ENCODE measurements at regions not wholly inside any gene's neighbourhood (a gene's known extent, or its start where the extent isn't known, plus 50 kb on each side); places are given as distances from the start of the nearest gene placed in this dataset.
A peak's percentile ranks its signal among the peaks of the same experiment; 100 is the strongest.

DNA sequence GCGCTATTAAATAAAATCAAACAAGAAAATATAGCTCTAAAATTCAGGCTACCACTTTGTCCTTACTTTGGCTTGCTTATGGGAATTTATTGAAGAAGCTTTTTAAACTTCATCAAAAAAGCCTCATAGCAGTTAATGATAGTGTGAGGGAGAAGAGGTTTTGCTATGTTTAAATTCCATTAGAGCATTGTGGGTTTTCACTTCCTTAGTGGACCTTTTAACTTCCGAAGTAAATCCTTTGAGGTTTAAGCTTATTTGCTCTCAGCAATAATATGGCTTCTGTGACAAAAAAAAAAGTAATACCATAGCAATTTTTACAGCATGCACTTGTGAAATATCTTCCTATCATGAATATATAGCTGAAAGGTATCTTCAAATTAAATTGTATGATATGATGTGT lies 120.2 kb upstream of the NDST4 start:
- TF ChIP-seq EZH2 (IDR thresholded peaks at IDR 0.05; ENCODE audit: low read depth, unreplicated experiment) (no peak), POLR2AphosphoS5 (IDR thresholded peaks at IDR 0.05; ENCODE audit: low read depth) (no peak), ZNF114 (CRISPR knock-in tag; IDR thresholded peaks at IDR 0.05) (no peak)
- TF ChIP-seq, protein P1, sequence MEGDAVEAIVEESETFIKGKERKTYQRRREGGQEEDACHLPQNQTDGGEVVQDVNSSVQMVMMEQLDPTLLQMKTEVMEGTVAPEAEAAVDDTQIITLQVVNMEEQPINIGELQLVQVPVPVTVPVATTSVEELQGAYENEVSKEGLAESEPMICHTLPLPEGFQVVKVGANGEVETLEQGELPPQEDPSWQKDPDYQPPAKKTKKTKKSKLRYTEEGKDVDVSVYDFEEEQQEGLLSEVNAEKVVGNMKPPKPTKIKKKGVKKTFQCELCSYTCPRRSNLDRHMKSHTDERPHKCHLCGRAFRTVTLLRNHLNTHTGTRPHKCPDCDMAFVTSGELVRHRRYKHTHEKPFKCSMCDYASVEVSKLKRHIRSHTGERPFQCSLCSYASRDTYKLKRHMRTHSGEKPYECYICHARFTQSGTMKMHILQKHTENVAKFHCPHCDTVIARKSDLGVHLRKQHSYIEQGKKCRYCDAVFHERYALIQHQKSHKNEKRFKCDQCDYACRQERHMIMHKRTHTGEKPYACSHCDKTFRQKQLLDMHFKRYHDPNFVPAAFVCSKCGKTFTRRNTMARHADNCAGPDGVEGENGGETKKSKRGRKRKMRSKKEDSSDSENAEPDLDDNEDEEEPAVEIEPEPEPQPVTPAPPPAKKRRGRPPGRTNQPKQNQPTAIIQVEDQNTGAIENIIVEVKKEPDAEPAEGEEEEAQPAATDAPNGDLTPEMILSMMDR (conservative IDR thresholded peaks at IDR 0.05; ENCODE audit: low read depth in 2 of 2) = no peak
- ATAC-seq = no peak
- peak overlapping the region; percentile 97 for H3K27ac Mint-ChIP-seq
- Histone ChIP-seq H3K27ac (ENCODE audit: low read depth) (peak overlapping the region; percentile 60), H3F3A (replicated peaks; ENCODE audit: low read depth) (no peaks in the 10 kb centered on the region), H3K79me2 (replicated peaks; ENCODE audit: insufficient read depth) (no peaks in the 10 kb centered on the region), H3K27me3 (ENCODE audit: insufficient read depth) (no peaks in the 10 kb centered on the region), H3K4me2 (peak overlapping the region; percentile 10; the same call in 1 of the 2 replicates), H2AFZ (0 out of 2 replicates have a peak overlapping the region, but pooled peaks have one; percentile 3), H3K9me2 (ENCODE audit: insufficient read depth) (no peaks in the 10 kb centered on the region), H3K4me3 (no peak overlapping the region), H3K4me1 (ENCODE audit: insufficient read depth) (peaks cover 56% of the 10 kb centered on the region), H4K20me1 (replicated peaks; ENCODE audit: insufficient read depth) (no peaks in the 10 kb centered on the region), H3K36me3 (ENCODE audit: insufficient read depth) (no peaks in the 10 kb centered on the region)
- DNase-seq (ENCODE audit: low spot score) = no peak
- H3K9me3 Mint-ChIP-seq = no peaks in the 10 kb centered on the region
- no peak overlapping the region for H3K4me3 Mint-ChIP-seq
- H3K4me1 Mint-ChIP-seq = peaks cover 52% of the 10 kb centered on the region
- H3K36me3 Mint-ChIP-seq (ENCODE audit: low read depth) = no peaks in the 10 kb centered on the region
- peaks cover 3% of the 10 kb centered on the region for H3K27me3 Mint-ChIP-seq (ENCODE audit: insufficient read depth, low read depth, poor library complexity)

DNA sequence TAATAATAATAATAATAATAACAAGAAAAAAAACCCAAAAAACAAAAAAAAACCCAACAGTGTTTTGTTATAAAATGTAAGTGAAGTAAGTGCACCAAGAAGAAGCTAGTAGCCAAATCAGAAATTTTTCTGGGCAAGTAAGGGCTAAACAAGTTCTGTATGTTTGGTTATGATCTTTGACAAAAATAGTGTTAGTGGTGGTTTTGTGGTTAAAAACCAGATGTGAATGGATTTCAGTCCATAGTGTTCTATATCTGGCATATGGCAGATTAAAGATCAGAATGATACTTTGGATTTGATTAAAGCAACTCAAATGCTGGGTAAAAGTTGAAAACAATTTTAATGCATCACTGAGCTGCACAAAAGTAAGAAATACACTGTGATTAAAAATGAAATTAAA lies 116.5 kb upstream of the NDST4 start:
- H3K27ac ChIP-seq (ENCODE audit: low read depth) = no peak overlapping the region
- H3K79me2 ChIP-seq (replicated peaks; ENCODE audit: insufficient read depth) = no peaks in the 10 kb centered on the region
- H3K36me3 Mint-ChIP-seq (ENCODE audit: low read depth) = no peaks in the 10 kb centered on the region; the same call in 2 of the 3 replicates
- no peaks in the 10 kb centered on the region for H4K20me1 ChIP-seq (replicated peaks; ENCODE audit: insufficient read depth)
- no peak for ATAC-seq
- peaks cover 3% of the 10 kb centered on the region for H3K27me3 Mint-ChIP-seq (ENCODE audit: insufficient read depth, low read depth, poor library complexity)
- no peak overlapping the region for H2AFZ ChIP-seq
- no peak overlapping the region for H3K4me3 Mint-ChIP-seq
- no peaks in the 10 kb centered on the region for H3K36me3 ChIP-seq (ENCODE audit: insufficient read depth)
- no peak overlapping the region for H3K27ac Mint-ChIP-seq
- no peak overlapping the region for H3K4me2 ChIP-seq
- H3K9me3 Mint-ChIP-seq = no peaks in the 10 kb centered on the region
- H3F3A ChIP-seq (replicated peaks; ENCODE audit: low read depth) = no peaks in the 10 kb centered on the region
- TF ChIP-seq CREB1 (CRISPR knock-in tag; IDR thresholded peaks at IDR 0.05; ENCODE audit: low read depth) (no peak), JUNB (IDR thresholded peaks at IDR 0.05; ENCODE audit: unreplicated experiment) (no peak), ZNF114 (CRISPR knock-in tag; IDR thresholded peaks at IDR 0.05) (no peak), EZH2 (IDR thresholded peaks at IDR 0.05; ENCODE audit: low read depth, unreplicated experiment) (no peak), ZNF331 (CRISPR knock-in tag; IDR thresholded peaks at IDR 0.05; ENCODE audit: low read depth) (no peak), STAT1 (IDR thresholded peaks at IDR 0.05; ENCODE audit: unreplicated experiment) (no peak), EZH2phosphoT487 (IDR thresholded peaks at IDR 0.05; ENCODE audit: unreplicated experiment) (no peak), NANOG (IDR thresholded peaks at IDR 0.05; ENCODE audit: borderline replicate concordance) (no peak)
- TF ChIP-seq, protein P2, sequence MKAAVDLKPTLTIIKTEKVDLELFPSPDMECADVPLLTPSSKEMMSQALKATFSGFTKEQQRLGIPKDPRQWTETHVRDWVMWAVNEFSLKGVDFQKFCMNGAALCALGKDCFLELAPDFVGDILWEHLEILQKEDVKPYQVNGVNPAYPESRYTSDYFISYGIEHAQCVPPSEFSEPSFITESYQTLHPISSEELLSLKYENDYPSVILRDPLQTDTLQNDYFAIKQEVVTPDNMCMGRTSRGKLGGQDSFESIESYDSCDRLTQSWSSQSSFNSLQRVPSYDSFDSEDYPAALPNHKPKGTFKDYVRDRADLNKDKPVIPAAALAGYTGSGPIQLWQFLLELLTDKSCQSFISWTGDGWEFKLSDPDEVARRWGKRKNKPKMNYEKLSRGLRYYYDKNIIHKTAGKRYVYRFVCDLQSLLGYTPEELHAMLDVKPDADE (IDR thresholded peaks at IDR 0.05) = no peak
- TF ChIP-seq, protein P3, sequence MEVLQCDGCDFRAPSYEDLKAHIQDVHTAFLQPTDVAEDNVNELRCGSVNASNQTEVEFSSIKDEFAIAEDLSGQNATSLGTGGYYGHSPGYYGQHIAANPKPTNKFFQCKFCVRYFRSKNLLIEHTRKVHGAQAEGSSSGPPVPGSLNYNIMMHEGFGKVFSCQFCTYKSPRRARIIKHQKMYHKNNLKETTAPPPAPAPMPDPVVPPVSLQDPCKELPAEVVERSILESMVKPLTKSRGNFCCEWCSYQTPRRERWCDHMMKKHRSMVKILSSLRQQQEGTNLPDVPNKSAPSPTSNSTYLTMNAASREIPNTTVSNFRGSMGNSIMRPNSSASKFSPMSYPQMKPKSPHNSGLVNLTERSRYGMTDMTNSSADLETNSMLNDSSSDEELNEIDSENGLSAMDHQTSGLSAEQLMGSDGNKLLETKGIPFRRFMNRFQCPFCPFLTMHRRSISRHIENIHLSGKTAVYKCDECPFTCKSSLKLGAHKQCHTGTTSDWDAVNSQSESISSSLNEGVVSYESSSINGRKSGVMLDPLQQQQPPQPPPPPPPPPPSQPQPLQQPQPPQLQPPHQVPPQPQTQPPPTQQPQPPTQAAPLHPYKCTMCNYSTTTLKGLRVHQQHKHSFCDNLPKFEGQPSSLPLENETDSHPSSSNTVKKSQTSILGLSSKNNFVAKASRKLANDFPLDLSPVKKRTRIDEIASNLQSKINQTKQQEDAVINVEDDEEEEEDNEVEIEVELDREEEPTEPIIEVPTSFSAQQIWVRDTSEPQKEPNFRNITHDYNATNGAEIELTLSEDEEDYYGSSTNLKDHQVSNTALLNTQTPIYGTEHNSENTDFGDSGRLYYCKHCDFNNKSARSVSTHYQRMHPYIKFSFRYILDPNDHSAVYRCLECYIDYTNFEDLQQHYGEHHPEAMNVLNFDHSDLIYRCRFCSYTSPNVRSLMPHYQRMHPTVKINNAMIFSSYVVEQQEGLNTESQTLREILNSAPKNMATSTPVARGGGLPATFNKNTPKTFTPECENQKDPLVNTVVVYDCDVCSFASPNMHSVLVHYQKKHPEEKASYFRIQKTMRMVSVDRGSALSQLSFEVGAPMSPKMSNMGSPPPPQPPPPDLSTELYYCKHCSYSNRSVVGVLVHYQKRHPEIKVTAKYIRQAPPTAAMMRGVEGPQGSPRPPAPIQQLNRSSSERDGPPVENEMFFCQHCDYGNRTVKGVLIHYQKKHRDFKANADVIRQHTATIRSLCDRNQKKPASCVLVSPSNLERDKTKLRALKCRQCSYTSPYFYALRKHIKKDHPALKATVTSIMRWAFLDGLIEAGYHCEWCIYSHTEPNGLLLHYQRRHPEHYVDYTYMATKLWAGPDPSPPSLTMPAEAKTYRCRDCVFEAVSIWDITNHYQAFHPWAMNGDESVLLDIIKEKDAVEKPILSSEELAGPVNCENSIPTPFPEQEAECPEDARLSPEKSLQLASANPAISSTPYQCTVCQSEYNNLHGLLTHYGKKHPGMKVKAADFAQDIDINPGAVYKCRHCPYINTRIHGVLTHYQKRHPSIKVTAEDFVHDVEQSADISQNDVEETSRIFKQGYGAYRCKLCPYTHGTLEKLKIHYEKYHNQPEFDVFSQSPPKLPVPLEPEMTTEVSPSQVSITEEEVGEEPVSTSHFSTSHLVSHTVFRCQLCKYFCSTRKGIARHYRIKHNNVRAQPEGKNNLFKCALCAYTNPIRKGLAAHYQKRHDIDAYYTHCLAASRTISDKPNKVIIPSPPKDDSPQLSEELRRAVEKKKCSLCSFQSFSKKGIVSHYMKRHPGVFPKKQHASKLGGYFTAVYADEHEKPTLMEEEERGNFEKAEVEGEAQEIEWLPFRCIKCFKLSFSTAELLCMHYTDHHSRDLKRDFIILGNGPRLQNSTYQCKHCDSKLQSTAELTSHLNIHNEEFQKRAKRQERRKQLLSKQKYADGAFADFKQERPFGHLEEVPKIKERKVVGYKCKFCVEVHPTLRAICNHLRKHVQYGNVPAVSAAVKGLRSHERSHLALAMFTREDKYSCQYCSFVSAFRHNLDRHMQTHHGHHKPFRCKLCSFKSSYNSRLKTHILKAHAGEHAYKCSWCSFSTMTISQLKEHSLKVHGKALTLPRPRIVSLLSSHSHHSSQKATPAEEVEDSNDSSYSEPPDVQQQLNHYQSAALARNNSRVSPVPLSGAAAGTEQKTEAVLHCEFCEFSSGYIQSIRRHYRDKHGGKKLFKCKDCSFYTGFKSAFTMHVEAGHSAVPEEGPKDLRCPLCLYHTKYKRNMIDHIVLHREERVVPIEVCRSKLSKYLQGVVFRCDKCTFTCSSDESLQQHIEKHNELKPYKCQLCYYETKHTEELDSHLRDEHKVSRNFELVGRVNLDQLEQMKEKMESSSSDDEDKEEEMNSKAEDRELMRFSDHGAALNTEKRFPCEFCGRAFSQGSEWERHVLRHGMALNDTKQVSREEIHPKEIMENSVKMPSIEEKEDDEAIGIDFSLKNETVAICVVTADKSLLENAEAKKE (CRISPR knock-in tag; IDR thresholded peaks at IDR 0.05) = no peak
- DNase-seq (ENCODE audit: low spot score) = no peak
- H3K9me2 ChIP-seq (ENCODE audit: insufficient read depth) = 0 out of 2 replicates have a peak, but pooled peaks cover 5% of the 10 kb centered on the region
- H3K4me1 ChIP-seq (ENCODE audit: insufficient read depth) = peaks cover 42% of the 10 kb centered on the region
- no peak overlapping the region for H3K4me3 ChIP-seq
- H3K4me1 Mint-ChIP-seq = peaks cover 49% of the 10 kb centered on the region
- no peaks in the 10 kb centered on the region for H3K27me3 ChIP-seq (ENCODE audit: insufficient read depth)

Data from GM23338 (cell line).